Caco-2 (cell line): ENCODE measurements at regions not wholly inside any gene's neighbourhood (a gene's known extent, or its start where the extent isn't known, plus 50 kb on each side); places are given as distances from the start of the nearest gene placed in this dataset.

Experiments
- BruUV-seq: library from RNA; stranded (reverse); fragments of 400-500 nt; replicated peaks from 2 replicates; lab custom pipeline; 2021; lab: Mats Ljungman, UMichigan
- CTCF ChIA-PET: fragments of 300-600 bp; sonication (Branson Sonifier 250); formaldehyde crosslinking; loops from one replicate; lab custom pipeline; 2022; ENCODE audit warnings: antibody characterized with exemption; lab: Charles Lee
- POLR2A ChIA-PET: fragments of 300-600 bp; sonication (Branson Sonifier 250); formaldehyde crosslinking; loops from one replicate; lab custom pipeline; 2022; ENCODE audit warnings: antibody characterized with exemption; lab: Charles Lee
- DNase-seq, 2 experiments: peaks; one replicate each; pipeline versions ENCODE4 v3.0.0 to v3.0.0-alpha.2; 2020 to 2022
- H3K27me3 ChIP-seq: replicated peaks from 2 replicates; pipeline ENCODE4 v1.6.0; 2011; ENCODE audit warnings: low read length; ENCODE audit not compliant: control insufficient read depth, insufficient read depth
- H3K36me3 ChIP-seq: 2 replicates; pipeline ENCODE4 v1.5.1; 2011; ENCODE audit warnings: low read length; ENCODE audit not compliant: control insufficient read depth, insufficient read depth
- H3K4me1 ChIP-seq: fragments of 250-450 bp; sonication (Bioruptor Pico); 2 replicates; pipeline ENCODE4 v1.5.1; 2020; ENCODE audit warnings: mild to moderate bottlenecking
- H3K4me3 ChIP-seq: 2 replicates; pipeline ENCODE4 v1.5.1; 2011; ENCODE audit warnings: low read depth, mild to moderate bottlenecking, control low read depth, low read length
- H3K9me3 ChIP-seq: fragments of 250-450 bp; sonication (Bioruptor Pico); 2 replicates; pipeline ENCODE4 v1.5.1; 2020; ENCODE audit warnings: mild to moderate bottlenecking, moderate library complexity
- H3K27ac Mint-ChIP-seq: one replicate; pipeline ENCODE4 v1.8.0; 2022; ENCODE audit warnings: mixed read lengths; ENCODE audit not compliant: unreplicated experiment
- H3K27me3 Mint-ChIP-seq: one replicate; pipeline ENCODE4 v1.8.0; 2022; ENCODE audit warnings: mixed read lengths; ENCODE audit not compliant: insufficient read depth, unreplicated experiment
- H3K36me3 Mint-ChIP-seq: one replicate; pipeline ENCODE4 v1.8.0; 2022; ENCODE audit warnings: mild to moderate bottlenecking, mixed read lengths; ENCODE audit not compliant: insufficient read depth, unreplicated experiment
- H3K4me1 Mint-ChIP-seq: one replicate; pipeline ENCODE4 v1.8.0; 2022; ENCODE audit warnings: low read depth, mixed read lengths; ENCODE audit not compliant: unreplicated experiment
- H3K4me3 Mint-ChIP-seq: one replicate; pipeline ENCODE4 v1.8.0; 2022; ENCODE audit warnings: mild to moderate bottlenecking, moderate library complexity, mixed read lengths; ENCODE audit not compliant: unreplicated experiment
- H3K9me3 Mint-ChIP-seq: one replicate; pipeline ENCODE4 v1.8.0; 2022; ENCODE audit warnings: mixed read lengths; ENCODE audit not compliant: unreplicated experiment
- CTCF ChIP-seq, 2 experiments: fragments of 200-600 bp in 1 of 2; IDR thresholded peaks; 1 replicate in 1 of 2; 2 replicates in 1 of 2; pipeline versions ENCODE4 v1.5.1 to v1.8.0; 2011 to 2022; ENCODE audit warnings: antibody characterized with exemption in 1 of 2, control low read depth in 1 of 2, inconsistent platforms in 1 of 2, low read depth in 1 of 2, low read length in 1 of 2, mild to moderate bottlenecking in 1 of 2, moderate library complexity in 1 of 2; ENCODE audit not compliant: insufficient read depth in 1 of 2, severe bottlenecking in 1 of 2, unreplicated experiment in 1 of 2
- intact Hi-C: fragments of 100-400 bp; cut with micrococcal nuclease; formaldehyde crosslinking; loops from one replicate; pipeline ENCODE4 v1.10.0; 2022; ENCODE audit not compliant: unreplicated experiment

- Histone ChIP-seq H3K36me3 (no peaks in the 10 kb centered on the region), H3K4me1 (no peaks in the 10 kb centered on the region), H3K9me3 (no peaks in the 10 kb centered on the region; the same call in 1 of the 2 replicates), H3K27me3 (no peaks in the 10 kb centered on the region), H3K4me3 (no peak overlapping the region)
- H3K9me3 Mint-ChIP-seq = no peaks in the 10 kb centered on the region
- intact Hi-C loops = no loop called here
- no peak for TF ChIP-seq CTCF (IDR thresholded peaks at IDR 0.05; ENCODE audit: insufficient read depth in 1 of 2, low read depth in 1 of 2, low read length in 1 of 2, severe bottlenecking in 1 of 2, unreplicated experiment in 1 of 2)
- BruUV-seq = no TSS peak
- H3K4me3 Mint-ChIP-seq = no peak overlapping the region
- no peak overlapping the region for H3K27ac Mint-ChIP-seq
- ChIA-PET CTCF (interaction anchor here (1.8 kb wide), 1 partner anchor 13 kb away, joined by 9 read pairs; no protein-coding TSS in a partner anchor), POLR2A (no interaction called here)
- H3K27me3 Mint-ChIP-seq = peaks cover 12% of the 10 kb centered on the region
- H3K4me1 Mint-ChIP-seq = no peaks in the 10 kb centered on the region
- peaks cover 6% of the 10 kb centered on the region for H3K36me3 Mint-ChIP-seq
- DNase-seq = peak in 1 of 2 experiments; percentile 41
These were observed 62.1 kb upstream of the BHLHE23 start for GRCh38 chr20:63068711-63069367.

- no peaks in the 10 kb centered on the region; the same call in 1 of the 2 replicates for H3K9me3 ChIP-seq
- POLR2A ChIA-PET = no interaction called here
- H3K4me1 ChIP-seq = no peaks in the 10 kb centered on the region
- H3K9me3 Mint-ChIP-seq = no peaks in the 10 kb centered on the region
- H3K4me3 Mint-ChIP-seq = no peak overlapping the region
- no TSS peak for BruUV-seq
- CTCF ChIA-PET = no interaction called here
- no peak for TF ChIP-seq CTCF (IDR thresholded peaks at IDR 0.05; ENCODE audit: insufficient read depth in 1 of 2, low read depth in 1 of 2, low read length in 1 of 2, severe bottlenecking in 1 of 2, unreplicated experiment in 1 of 2)
- intact Hi-C loops = no loop called here
- no peak overlapping the region for H3K27ac Mint-ChIP-seq
- DNase-seq = peak in 1 of 2 experiments; percentile 43
- H3K4me3 ChIP-seq = no peak overlapping the region
- no peaks in the 10 kb centered on the region for H3K36me3 ChIP-seq
- H3K4me1 Mint-ChIP-seq = no peaks in the 10 kb centered on the region
- peaks cover 9% of the 10 kb centered on the region for H3K27me3 Mint-ChIP-seq
- peaks cover 6% of the 10 kb centered on the region for H3K36me3 Mint-ChIP-seq
- H3K27me3 ChIP-seq = no peaks in the 10 kb centered on the region
These were observed 61.2 kb upstream of the BHLHE23 start for GRCh38 chr20:63067721-63068560.

GRCh38 chr20:63067266-63067635 is 60.5 kb upstream of the BHLHE23 start:
- CTCF ChIA-PET = no interaction called here
- DNase-seq = peak in 1 of 2 experiments; percentile 41

More at GRCh38 chr20:63067266-63067635, 60.5 kb upstream of the BHLHE23 start:
- Histone ChIP-seq H3K36me3 (no peaks in the 10 kb centered on the region), H3K9me3 (no peaks in the 10 kb centered on the region; the same call in 1 of the 2 replicates), H3K27me3 (no peaks in the 10 kb centered on the region), H3K4me3 (no peak overlapping the region), H3K4me1 (no peaks in the 10 kb centered on the region)
- intact Hi-C loops = no loop called here
- TF ChIP-seq CTCF (IDR thresholded peaks at IDR 0.05; ENCODE audit: insufficient read depth in 1 of 2, low read depth in 1 of 2, low read length in 1 of 2, severe bottlenecking in 1 of 2, unreplicated experiment in 1 of 2) = no peak
- Mint-ChIP-seq H3K27ac (no peak overlapping the region), H3K4me3 (no peak overlapping the region), H3K36me3 (peaks cover 6% of the 10 kb centered on the region), H3K9me3 (no peaks in the 10 kb centered on the region), H3K27me3 (peaks cover 6% of the 10 kb centered on the region), H3K4me1 (no peaks in the 10 kb centered on the region)
- POLR2A ChIA-PET = no interaction called here
- no TSS peak for BruUV-seq
